ENCODE measurements at regions not wholly inside any gene's neighbourhood (a gene's known extent, or its start where the extent isn't known, plus 50 kb on each side); places are given as distances from the start of the nearest gene placed in this dataset.

- H3K4me1 ChIP-seq (ENCODE audit: control insufficient read depth, insufficient read depth, low read length) = no peaks in the 10 kb centered on the region
- H3K36me3 ChIP-seq (ENCODE audit: control insufficient read depth in 2 of 2, insufficient read depth in 1 of 2, low read length in 2 of 2) = no peaks in the 10 kb centered on the region
- no peaks in the 10 kb centered on the region for H3K9me3 ChIP-seq (ENCODE audit: control insufficient read depth, insufficient read depth, low read depth, low read length)
- TF ChIP-seq ZNF544 (tag by site-specific recombination; IDR thresholded peaks at IDR 0.05) (no peak), OVOL3 (tag by site-specific recombination; IDR thresholded peaks at IDR 0.05) (no peak), ZFHX2 (tag by site-specific recombination; conservative IDR thresholded peaks at IDR 0.05) (peak; percentile 68), EGR2 (tag by site-specific recombination; IDR thresholded peaks at IDR 0.05; ENCODE audit: low read depth) (peak; percentile 71), RBAK (tag by site-specific recombination; IDR thresholded peaks at IDR 0.05) (no peak), PRDM10 (tag by site-specific recombination; IDR thresholded peaks at IDR 0.05) (peak; percentile 23; the same call in 1 of the 2 replicates)
- no peak overlapping the region for H3K27ac ChIP-seq (ENCODE audit: extremely low read depth, low read depth, low read length)
- ChIA-PET POLR2A (no interaction called here), CTCF (interaction anchor here (0.6 to 0.8 kb wide), 2 partner anchors 23 to 108 kb away, joined by 4 to 5 read pairs; no protein-coding TSS in a partner anchor)
- H3K4me3 ChIP-seq (ENCODE audit: low read depth, low read length) = no peak overlapping the region
These were observed 211.1 kb downstream of the GUCY2F start for GRCh38 chrX:109270580-109271484.

GRCh38 chrX:109268340-109268739 is 213.5 kb downstream of the GUCY2F start:
- no peaks in the 10 kb centered on the region for H3K9me3 ChIP-seq (ENCODE audit: control insufficient read depth, insufficient read depth, low read depth, low read length)
- no peak overlapping the region for H3K27ac ChIP-seq (ENCODE audit: extremely low read depth, low read depth, low read length)
- ChIA-PET POLR2A (no interaction called here), CTCF (no interaction called here)
- no peaks in the 10 kb centered on the region for H3K4me1 ChIP-seq (ENCODE audit: control insufficient read depth, insufficient read depth, low read length)
- H3K4me3 ChIP-seq (ENCODE audit: low read depth, low read length) = no peak overlapping the region
- H3K36me3 ChIP-seq (ENCODE audit: control insufficient read depth in 2 of 2, insufficient read depth in 1 of 2, low read length in 2 of 2) = no peaks in the 10 kb centered on the region
- TF ChIP-seq ZBTB6 (tag by site-specific recombination; IDR thresholded peaks at IDR 0.05) = no peak
- TF ChIP-seq GFI1B (tag by site-specific recombination; IDR thresholded peaks at IDR 0.05) = no peak
- TF ChIP-seq PBX3 (CRISPR knock-in tag; IDR thresholded peaks at IDR 0.05) = no peak
- TF ChIP-seq KLF10 (tag by site-specific recombination; IDR thresholded peaks at IDR 0.05) = no peak
- no peak for TF ChIP-seq ZNF398 (tag by site-specific recombination; IDR thresholded peaks at IDR 0.05)
- TF ChIP-seq SCRT2 (tag by site-specific recombination; IDR thresholded peaks at IDR 0.05) = no peak

- Histone ChIP-seq H3K9me3 (ENCODE audit: control insufficient read depth, insufficient read depth, low read depth, low read length) (no peaks in the 10 kb centered on the region), H3K36me3 (ENCODE audit: control insufficient read depth in 2 of 2, insufficient read depth in 1 of 2, low read length in 2 of 2) (no peaks in the 10 kb centered on the region), H3K4me1 (ENCODE audit: control insufficient read depth, insufficient read depth, low read length) (no peaks in the 10 kb centered on the region), H3K27ac (ENCODE audit: extremely low read depth, low read depth, low read length) (no peak overlapping the region), H3K4me3 (ENCODE audit: low read depth, low read length) (no peak overlapping the region)
- TF ChIP-seq EGR2 (tag by site-specific recombination; IDR thresholded peaks at IDR 0.05; ENCODE audit: low read depth) = no peak
- CTCF ChIA-PET = no interaction called here
- POLR2A ChIA-PET = no interaction called here
These were observed 215.9 kb downstream of the GUCY2F start for GRCh38 chrX:109266034-109266433.

All from HEK293 (cell line).